ENCODE measurements at regions not wholly inside any gene's neighbourhood (a gene's known extent, or its start where the extent isn't known, plus 50 kb on each side); places are given as distances from the start of the nearest gene placed in this dataset.

GRCh38 chr2:165033402-165033801 lies 78.1 kb upstream of the SLC38A11 start:
- DNase-seq = no peak
- intact Hi-C loops (cut with DNase I) = no loop called here

DNA sequence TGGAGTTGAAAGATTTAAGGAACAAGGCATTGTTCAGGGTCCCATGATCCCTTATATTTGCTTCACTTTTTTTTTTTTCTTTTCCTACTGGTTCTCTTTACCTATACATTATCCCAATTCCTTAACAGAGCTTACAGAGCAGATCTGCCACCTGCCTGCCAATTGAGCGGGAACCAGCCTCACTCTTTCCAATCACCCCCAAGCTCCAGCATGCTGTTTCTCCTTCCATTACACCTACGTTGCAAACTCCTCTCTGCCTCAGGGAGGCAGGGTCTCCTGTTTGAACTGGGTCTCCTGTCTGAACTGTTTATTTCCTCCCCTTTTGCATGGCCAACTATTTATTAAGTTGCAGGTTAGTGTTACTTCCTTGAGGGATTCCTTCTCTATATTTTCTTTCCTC lies 77.2 kb upstream of the SLC38A11 start:
- no peak for DNase-seq
- intact Hi-C loops (cut with DNase I) = no loop called here

DNA sequence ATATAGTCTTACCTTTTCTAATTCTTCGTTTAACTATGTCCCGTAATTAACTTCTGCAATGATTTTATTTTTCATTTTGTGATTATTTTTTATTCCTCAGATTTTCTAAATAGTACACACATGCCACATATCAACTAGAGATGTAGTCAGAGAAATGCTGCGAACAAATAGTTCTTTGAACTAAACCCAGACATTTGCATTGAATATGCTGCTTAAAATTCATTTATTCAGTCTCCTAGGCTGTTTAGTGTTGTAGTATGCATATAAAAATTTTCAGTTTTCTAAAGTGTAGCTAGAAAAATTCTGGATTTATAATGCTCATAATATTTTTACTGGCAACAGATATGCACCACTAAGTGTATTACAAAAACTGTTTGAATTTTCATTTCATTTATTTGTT lies 68.9 kb upstream of the SLC38A11 start:
- intact Hi-C loops (cut with DNase I) = no loop called here

DNA sequence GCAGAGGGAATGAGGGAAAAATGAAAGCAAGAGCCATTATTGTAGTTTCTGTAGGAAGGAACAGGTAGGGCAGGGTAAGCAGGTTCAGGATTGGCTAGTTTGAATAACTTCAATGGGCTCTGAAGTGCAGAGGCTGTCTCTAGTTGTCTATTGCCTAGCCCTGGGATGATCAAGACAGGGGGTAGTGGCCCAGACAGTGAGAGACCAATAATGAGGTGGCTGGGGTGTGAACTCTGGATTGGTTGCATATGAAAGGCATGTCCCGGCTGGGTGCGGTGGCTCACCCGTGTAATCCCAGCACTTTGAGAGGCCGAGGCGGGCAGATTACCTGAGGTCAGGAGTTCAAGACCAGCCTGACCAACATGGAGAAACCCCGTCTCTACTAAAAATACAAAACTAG lies 67.5 kb upstream of the SLC38A11 start:
- intact Hi-C loops (cut with DNase I) = no loop called here
- DNase-seq = no peak

More for the DNA sequence above, 68.9 kb upstream of the SLC38A11 start:
- no peak for DNase-seq

DNA sequence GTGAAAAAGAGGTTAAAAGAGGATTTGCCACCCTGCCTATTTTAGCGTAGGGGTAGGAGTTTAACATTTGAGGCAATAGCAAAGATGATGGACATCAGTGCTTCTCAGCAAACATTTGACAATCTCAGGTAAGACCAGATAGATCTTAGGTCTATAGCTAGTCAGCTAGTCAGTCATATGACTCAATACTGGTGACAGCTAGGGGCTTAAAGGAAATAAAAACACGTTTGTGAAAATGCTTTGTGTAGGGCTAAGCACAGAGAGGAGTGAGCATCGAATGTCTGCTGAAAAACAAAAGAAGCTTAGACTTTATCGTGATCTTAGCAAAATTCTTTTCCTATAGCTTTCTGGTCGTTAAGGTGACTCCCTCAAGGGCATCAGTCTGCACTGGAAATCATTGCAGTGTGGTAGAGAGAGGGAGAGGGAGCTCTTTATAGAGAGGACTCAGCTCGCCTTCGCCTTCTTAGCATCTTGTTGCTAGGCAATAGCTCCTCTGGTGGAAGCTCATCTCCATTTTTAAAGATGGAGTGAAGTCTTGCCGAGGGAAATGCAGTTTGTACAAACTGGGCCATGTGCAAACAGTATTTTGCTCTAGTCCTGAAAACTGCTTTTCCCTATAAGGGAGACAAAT lies 62.8 kb upstream of the SLC38A11 start:
- DNase-seq = peak in 31 of 42 donors; percentile 15 to 87 (median 47)
- intact Hi-C loops (cut with DNase I) = no loop called here

DNA sequence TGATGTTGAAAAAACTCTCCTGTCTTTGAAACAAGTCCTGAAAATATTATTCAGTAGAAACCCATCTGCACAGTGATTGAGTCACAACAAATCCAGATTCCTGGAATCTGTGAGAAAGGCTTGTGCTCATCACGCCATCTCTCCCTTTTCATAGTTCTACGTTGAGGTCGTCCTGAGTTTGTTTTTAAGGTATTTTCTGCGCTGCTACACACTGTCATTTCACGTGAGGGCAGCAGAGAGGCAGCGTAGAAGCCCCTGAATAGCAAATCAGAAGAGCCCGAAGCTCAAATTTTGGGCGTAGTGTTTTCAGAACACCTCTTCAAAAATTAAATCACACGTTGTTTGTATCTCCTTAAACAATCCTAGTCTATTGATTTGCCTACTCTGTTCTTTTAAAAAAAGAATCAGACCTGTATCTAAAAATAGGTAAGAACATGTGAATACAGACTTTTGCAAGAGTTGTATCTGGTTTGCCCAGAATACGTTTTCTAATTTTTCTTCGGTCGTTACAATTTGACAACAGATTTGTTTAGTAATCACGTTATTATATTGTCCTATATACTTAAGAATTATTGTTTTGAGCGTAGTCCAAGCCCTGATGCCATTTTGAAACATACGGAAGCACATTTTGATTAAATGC lies 61.6 kb upstream of the SLC38A11 start:
- DNase-seq = peak in 38 of 42 donors; percentile 19 to 80 (median 56)
- intact Hi-C loops (cut with DNase I) = no loop called here

GRCh38 chr2:165015052-165015642 lies 59.8 kb upstream of the SLC38A11 start:
- intact Hi-C loops (cut with DNase I) = no loop called here
- DNase-seq = peak; percentile 20 to 92 (median 76)

DNA sequence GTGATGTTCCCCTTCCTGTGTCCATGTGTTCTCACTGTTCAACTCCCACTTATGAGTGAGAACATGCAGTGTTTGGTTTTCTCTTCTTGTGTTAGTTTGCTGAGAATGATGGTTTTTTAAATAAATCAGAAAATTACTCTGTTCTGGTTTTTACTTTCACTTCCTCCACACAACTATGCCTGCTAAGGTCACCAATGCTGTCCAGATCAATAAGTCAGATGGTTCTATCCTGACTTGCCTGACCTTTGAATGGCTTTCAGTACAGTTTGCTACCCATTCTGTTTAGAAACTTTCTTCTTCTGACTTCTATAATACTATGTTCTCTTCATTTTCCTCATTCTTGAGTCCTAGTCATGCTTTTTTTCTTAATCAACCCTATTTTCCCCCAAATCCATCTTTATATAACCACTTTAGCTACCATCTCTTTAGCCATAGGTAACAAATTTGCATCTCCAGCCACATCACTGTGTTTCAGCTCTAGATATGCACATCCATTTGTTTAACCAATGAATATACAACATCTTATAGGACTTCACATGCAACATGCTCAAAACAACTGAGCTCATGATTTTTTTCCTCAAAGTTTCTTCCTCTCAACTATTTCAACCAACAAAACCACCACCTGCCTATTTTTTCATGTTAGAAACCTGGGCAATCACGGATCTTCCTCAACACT lies 58.8 kb upstream of the SLC38A11 start:
- DNase-seq = no peak
- intact Hi-C loops (cut with DNase I) = no loop called here

GRCh38 chr2:165011199-165011598 lies 55.9 kb upstream of the SLC38A11 start:
- intact Hi-C loops (cut with DNase I) = no loop called here
- no peak for DNase-seq

DNA sequence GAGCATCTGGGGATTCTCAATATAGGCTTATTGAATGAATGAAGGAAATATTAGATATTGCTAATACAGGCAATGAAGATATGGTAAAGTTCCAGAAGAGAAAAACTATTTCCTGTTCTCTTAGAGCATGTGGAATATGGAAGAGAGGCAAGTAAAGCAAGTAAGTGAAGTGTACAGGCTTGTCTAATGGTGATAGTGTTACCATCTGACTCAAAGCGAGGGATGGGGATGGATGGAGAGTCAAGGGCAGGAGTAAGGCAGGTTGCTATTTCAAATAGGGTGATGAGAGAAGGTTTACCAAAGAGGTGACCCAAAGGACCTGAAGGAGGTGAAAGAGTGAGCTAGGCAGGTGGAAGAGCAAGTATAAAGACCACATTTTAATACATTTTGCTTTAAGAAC lies 55.2 kb upstream of the SLC38A11 start:
- no peak for DNase-seq
- intact Hi-C loops (cut with DNase I) = no loop called here

GRCh38 chr2:165009466-165009865 lies 54.1 kb upstream of the SLC38A11 start:
- intact Hi-C loops (cut with DNase I) = no loop called here
- no peak for DNase-seq

- peak in 1 of 42 donors; percentile 20 for DNase-seq
- intact Hi-C loops (cut with DNase I) = no loop called here
These were observed 53.5 kb upstream of the SLC38A11 start for GRCh38 chr2:165008730-165009315.

- intact Hi-C loops (cut with DNase I) = no loop called here
- no peak for DNase-seq
These were observed 51.9 kb upstream of the SLC38A11 start for GRCh38 chr2:165007161-165007744.
